PC-3 (cell line): ENCODE measurements at regions not wholly inside any gene's neighbourhood (a gene's known extent, or its start where the extent isn't known, plus 50 kb on each side); places are given as distances from the start of the nearest gene placed in this dataset.

Experiments
- CTCF ChIP-seq: fragments of 300-600 bp; sonication (generic); conservative IDR thresholded peaks from 2 replicates; pipeline ENCODE4 v1.5.1; 2017; ENCODE audit warnings: antibody characterized with exemption, low read depth, mild to moderate bottlenecking, low read length
- EZH2 ChIP-seq: fragments of 300-600 bp; sonication (generic); IDR thresholded peaks from one replicate; pipeline ENCODE4 v1.6.1; 2017; ENCODE audit warnings: antibody characterized with exemption, mild to moderate bottlenecking, low read length; ENCODE audit not compliant: unreplicated experiment
- EZH2phosphoT487 ChIP-seq: fragments of 300-600 bp; sonication (generic); IDR thresholded peaks from 2 replicates; pipeline ENCODE4 v1.6.1; 2018; ENCODE audit warnings: mild to moderate bottlenecking, antibody characterized with exemption, low read length, borderline replicate concordance

GRCh38 chr13:34300559-34300958 is 482.6 kb downstream of the RFC3 start:
- no peak for TF ChIP-seq CTCF
- TF ChIP-seq EZH2: no peak
- TF ChIP-seq EZH2phosphoT487: no peak
